Activated T-helper 17 cell treated with anti-CD3 and anti-CD28 coated beads, Interleukin-2, amount 50 U/mL, for 72 hours (primary cell): ENCODE measurements at regions not wholly inside any gene's neighbourhood (a gene's known extent, or its start where the extent isn't known, plus 50 kb on each side); places are given as distances from the start of the nearest gene placed in this dataset.

Experiments used
- ATAC-seq: fragments of 150-1000 bp; cut with Tn5 transposase; replicated peaks from 2 replicates; pipeline ENCODE4 v1.10.0; 2021; ENCODE audit warnings: mild to moderate bottlenecking, moderate library complexity
- H3K27ac Mint-ChIP-seq: one replicate; pipeline ENCODE4 v1.8.0; 2022; ENCODE audit warnings: mixed read lengths
- H3K27me3 Mint-ChIP-seq: one replicate; pipeline ENCODE4 v1.8.0; 2022; ENCODE audit warnings: mixed read lengths
- H3K36me3 Mint-ChIP-seq: one replicate; pipeline ENCODE4 v1.8.0; 2022; ENCODE audit warnings: low read depth, mild to moderate bottlenecking, mixed read lengths
- H3K4me1 Mint-ChIP-seq: one replicate; pipeline ENCODE4 v1.8.0; 2022; ENCODE audit warnings: mixed read lengths
- H3K4me3 Mint-ChIP-seq: one replicate; pipeline ENCODE4 v1.8.0; 2022; ENCODE audit warnings: mild to moderate bottlenecking, mixed read lengths
- H3K9me3 Mint-ChIP-seq: one replicate; pipeline ENCODE4 v1.8.0; 2022; ENCODE audit warnings: mixed read lengths

DNA sequence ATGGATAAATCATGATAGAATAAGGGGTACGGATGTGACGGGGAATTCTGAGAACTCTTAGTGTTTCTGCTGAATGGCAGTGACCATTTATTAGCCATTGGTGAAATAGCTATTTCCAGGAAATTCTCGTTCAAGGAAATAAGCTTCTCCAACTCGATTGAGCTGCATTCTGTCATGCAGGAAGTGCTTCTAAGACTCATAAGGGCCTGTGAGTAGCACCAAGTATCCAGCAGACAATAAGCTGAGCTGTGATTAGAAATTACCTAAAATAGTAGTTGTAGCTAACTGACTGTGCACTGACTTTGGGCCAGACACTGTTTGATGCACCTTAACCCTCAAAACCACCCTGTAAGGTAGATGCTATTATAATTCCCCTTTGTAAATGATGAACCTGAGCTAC lies 107.8 kb upstream of the IRX5 start:
- Mint-ChIP-seq H3K36me3 (no peaks in the 10 kb centered on the region), H3K27ac (no peak overlapping the region), H3K4me1 (no peaks in the 10 kb centered on the region), H3K4me3 (no peak overlapping the region), H3K9me3 (peaks cover 4% of the 10 kb centered on the region), H3K27me3 (peaks cover 3% of the 10 kb centered on the region)
- no peak for ATAC-seq

DNA sequence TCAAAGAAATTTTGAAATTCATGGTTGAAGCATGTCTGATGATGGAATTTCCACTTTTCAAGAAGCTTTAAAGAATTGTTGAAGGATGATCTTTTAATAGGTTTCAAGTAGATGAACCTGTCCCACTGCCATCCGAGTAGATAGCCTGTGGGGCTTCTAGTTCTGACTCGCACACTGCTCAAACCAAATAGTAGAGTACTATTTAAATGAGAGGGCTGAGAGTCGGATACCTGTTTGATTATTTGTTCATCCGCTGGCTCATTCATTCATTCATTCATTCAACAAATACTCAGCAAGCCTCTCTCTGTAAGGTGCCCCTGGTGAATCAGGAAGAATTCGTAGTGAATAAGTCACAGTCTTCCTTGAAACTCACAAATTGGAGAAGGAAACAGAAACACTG lies 108.2 kb upstream of the IRX5 start:
- ATAC-seq = no peak
- no peak overlapping the region for H3K4me3 Mint-ChIP-seq
- no peak overlapping the region for H3K27ac Mint-ChIP-seq
- peaks cover 7% of the 10 kb centered on the region for H3K27me3 Mint-ChIP-seq
- H3K36me3 Mint-ChIP-seq = no peaks in the 10 kb centered on the region
- no peaks in the 10 kb centered on the region for H3K4me1 Mint-ChIP-seq
- H3K9me3 Mint-ChIP-seq = peaks cover 4% of the 10 kb centered on the region

DNA sequence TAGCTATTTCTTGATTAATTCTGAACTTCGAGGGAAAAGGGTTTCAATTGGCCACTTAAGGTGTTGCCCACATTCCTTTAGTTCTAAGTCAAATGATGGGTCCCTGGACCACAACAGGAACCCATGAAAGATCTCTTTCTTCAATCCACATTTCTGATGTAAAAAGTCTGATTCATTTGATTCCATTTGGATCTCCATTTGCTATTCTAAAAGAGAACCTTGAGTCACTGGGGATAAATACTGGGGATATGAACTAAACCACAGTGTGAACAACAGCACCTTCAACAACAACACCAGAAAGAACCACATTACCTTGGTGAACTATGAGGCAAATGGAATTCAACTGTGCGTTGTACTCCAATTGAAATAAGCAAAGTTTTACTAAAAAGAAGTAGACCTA lies 108.9 kb upstream of the IRX5 start:
- Mint-ChIP-seq H3K27me3 (peaks cover 9% of the 10 kb centered on the region), H3K9me3 (no peaks in the 10 kb centered on the region), H3K36me3 (no peaks in the 10 kb centered on the region), H3K4me3 (no peak overlapping the region), H3K4me1 (no peaks in the 10 kb centered on the region), H3K27ac (no peak overlapping the region)
- ATAC-seq = no peak

DNA sequence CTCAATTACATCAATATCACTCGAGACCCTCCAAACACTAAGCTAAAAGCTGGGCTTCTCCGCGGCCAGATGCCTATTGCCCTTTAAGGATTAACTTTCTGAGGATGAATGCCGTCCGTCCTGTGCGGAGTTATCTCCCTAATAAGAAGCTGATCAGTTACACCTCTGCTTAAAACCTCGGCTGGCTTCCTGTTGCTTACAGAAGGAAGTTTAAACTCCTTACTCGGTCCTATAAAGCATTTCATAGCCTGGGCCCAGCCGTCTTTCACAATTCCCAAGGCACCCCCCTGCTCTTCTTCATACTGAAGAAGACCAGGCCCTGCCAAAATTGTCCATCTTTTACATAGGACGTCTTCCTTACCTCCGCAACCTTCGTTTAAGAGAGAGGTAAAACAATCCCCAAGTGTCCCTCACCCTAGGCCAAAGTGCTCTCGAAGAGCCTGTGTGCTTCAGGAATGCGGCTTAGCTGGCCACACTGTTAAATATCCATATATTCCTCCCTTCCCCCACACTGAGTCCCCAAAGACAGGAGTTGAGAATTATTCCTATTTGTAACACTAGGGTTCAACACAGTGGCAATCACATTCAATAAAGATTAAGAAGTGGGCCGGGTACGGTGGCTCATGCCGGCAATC lies 112.6 kb upstream of the IRX5 start:
- Mint-ChIP-seq H3K36me3 (no peaks in the 10 kb centered on the region), H3K27ac (no peak overlapping the region), H3K9me3 (no peaks in the 10 kb centered on the region), H3K27me3 (peaks cover 9% of the 10 kb centered on the region), H3K4me1 (no peaks in the 10 kb centered on the region), H3K4me3 (no peak overlapping the region)
- ATAC-seq = no peak

DNA sequence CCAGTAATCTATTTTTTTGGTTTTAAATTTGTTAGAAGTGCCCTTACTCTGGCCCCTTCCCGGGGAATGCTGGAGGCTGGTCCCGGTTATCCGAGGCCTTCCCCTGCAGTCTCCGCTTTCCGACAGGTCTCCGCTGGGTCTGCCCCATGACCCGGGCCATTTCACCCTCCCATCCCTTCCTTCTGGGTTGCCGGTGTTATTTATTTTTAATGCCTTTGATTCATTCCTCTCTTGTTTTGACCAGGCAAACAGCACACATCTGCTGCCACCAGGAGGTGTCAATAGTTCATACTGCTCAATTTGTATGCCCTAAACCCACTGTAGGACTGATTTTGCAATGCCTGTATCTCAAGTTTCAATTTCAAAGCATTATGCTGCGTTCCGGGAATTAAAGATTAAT lies 113.2 kb upstream of the IRX5 start:
- no peaks in the 10 kb centered on the region for H3K36me3 Mint-ChIP-seq
- no peak overlapping the region for H3K27ac Mint-ChIP-seq

DNA sequence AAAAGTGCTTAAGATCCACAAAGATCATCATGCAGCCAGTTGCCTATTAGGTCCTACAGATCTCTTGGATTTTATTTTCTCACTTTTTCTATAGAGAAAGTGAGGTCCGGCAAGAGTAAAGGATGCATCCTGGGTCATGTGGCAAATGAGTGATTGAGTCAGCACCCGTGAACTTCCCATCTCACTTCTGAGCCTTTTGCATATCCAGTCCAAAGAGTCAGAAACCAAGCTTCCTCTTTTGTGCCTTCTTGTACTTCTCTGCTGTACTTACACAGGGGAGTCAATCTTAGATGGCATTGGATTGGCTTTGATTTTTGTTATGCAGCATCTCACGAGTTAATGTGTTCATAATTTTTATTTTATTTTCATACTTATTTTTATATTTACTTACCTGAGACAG lies 114.2 kb upstream of the IRX5 start:
- no peak for ATAC-seq
- Mint-ChIP-seq H3K4me3 (no peak overlapping the region), H3K27me3 (peaks cover 12% of the 10 kb centered on the region), H3K4me1 (no peaks in the 10 kb centered on the region), H3K27ac (no peak overlapping the region), H3K36me3 (no peaks in the 10 kb centered on the region), H3K9me3 (no peaks in the 10 kb centered on the region)

More for the DNA sequence above, 113.2 kb upstream of the IRX5 start:
- no peak overlapping the region for H3K4me3 Mint-ChIP-seq
- peaks cover 12% of the 10 kb centered on the region for H3K27me3 Mint-ChIP-seq
- no peaks in the 10 kb centered on the region for H3K4me1 Mint-ChIP-seq
- ATAC-seq = no peak
- no peaks in the 10 kb centered on the region for H3K9me3 Mint-ChIP-seq

DNA sequence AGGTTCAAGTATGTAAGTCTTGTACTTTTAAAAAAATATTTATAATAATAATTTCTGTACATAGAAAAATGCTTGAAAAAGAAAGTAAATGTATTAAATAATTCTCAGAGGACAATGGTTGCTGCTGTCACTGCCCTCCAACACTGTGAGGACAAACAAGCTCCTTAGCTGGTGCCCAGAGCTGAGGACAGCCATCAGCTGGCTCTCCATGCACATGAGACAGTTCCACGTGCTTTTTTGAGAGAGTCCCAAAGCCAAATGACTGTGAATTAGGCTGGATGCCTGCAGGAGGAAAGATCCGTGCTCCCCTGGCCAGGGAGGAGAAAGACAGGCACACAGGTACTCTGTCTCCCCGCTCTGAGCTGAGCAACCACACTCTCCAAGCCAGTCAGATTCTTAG lies 115.5 kb upstream of the IRX5 start:
- no peak overlapping the region for H3K4me3 Mint-ChIP-seq
- H3K4me1 Mint-ChIP-seq = no peaks in the 10 kb centered on the region
- peaks cover 12% of the 10 kb centered on the region for H3K27me3 Mint-ChIP-seq
- no peaks in the 10 kb centered on the region for H3K9me3 Mint-ChIP-seq
- H3K27ac Mint-ChIP-seq = no peak overlapping the region
- H3K36me3 Mint-ChIP-seq = no peaks in the 10 kb centered on the region
- no peak for ATAC-seq

DNA sequence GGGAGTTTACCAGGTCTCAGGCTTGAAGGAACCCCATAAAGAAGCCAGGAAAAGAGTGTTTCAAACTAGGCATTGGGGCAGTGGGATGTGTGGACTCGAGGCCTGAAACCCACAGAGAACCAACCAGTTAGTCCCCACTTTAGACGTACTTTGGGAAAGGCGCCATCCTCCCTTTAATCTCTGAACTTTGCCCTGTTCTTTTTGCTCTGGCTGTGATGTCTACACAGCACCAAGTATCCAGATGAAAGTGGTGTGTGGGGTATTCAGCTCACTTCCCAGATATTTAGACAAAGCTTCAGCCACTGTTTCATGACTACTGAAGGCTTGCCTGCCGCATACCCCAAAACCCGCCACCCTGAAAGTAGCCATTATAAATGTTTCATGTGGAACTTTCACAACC lies 116.9 kb upstream of the IRX5 start:
- no peaks in the 10 kb centered on the region for H3K4me1 Mint-ChIP-seq
- no peak for ATAC-seq
- no peaks in the 10 kb centered on the region for H3K36me3 Mint-ChIP-seq
- H3K9me3 Mint-ChIP-seq = no peaks in the 10 kb centered on the region
- H3K4me3 Mint-ChIP-seq = no peak overlapping the region
- H3K27me3 Mint-ChIP-seq = peaks cover 12% of the 10 kb centered on the region
- no peak overlapping the region for H3K27ac Mint-ChIP-seq

DNA sequence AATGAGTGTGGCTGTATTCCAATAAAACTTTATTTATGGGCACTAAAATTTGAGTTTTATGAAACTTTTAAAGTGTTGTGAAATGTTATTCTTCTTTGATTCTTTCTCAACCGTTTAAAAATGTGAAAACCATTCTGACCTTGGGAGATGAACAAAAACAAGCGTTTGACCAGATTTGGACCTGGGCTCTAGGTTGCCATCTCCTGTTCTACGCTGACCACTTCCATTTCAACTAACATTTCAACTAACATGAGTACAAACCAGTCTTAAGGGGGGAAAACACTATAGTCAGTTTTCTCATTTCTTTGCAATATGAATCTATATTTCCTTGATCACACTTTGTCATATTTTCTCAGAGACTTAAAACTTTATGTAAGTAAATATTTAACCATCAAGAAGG lies 118.4 kb upstream of the IRX5 start:
- Mint-ChIP-seq H3K27me3 (peaks cover 4% of the 10 kb centered on the region), H3K36me3 (no peaks in the 10 kb centered on the region), H3K27ac (no peak overlapping the region), H3K4me1 (no peaks in the 10 kb centered on the region), H3K4me3 (no peak overlapping the region), H3K9me3 (no peaks in the 10 kb centered on the region)
- ATAC-seq = no peak

DNA sequence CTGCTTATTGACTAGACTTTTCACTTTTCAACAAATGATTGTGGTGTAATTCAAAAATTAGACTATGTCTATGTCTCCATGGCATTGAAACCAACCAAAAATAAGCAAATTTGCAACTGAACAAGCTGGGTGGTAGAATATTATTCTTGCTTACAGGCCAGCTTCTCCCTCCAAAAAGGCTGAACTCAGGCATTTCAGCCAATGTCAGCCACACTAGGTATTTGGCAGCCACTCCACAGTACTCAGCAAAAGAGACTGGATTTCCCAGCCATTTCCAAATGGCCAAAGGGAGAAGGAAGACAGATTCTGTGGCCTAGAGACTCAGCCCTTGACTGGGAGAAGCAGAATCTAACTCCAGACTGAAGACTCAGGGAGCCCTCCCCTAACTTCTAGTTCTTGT lies 121.8 kb upstream of the IRX5 start:
- Mint-ChIP-seq H3K27ac (no peak overlapping the region), H3K4me3 (no peak overlapping the region), H3K27me3 (peaks cover 7% of the 10 kb centered on the region), H3K36me3 (no peaks in the 10 kb centered on the region), H3K9me3 (no peaks in the 10 kb centered on the region), H3K4me1 (no peaks in the 10 kb centered on the region)
- no peak for ATAC-seq

DNA sequence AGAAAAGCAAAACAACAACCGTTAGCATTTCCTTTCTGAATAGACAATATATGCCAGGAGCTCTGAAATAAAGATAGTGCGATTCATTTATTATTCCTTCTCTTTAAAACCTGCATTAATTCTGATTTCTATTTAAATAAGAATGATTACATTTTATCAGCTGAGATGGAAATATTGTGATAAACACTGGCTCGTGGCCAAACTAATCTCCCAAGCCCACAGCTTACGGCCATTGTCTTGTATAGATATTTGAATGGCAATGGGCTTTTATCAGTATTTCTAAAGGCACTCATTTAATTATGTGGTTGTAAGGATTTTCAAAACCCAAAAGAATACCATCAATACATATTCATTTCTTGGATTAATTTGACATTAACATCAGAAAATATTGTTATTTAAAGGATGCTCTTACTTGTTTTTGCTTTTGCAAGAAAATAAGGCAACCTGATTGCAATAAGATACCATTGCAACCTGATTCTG lies 123.7 kb upstream of the IRX5 start:
- Mint-ChIP-seq H3K27me3 (peaks cover 7% of the 10 kb centered on the region), H3K27ac (no peak overlapping the region), H3K4me3 (no peak overlapping the region), H3K36me3 (no peaks in the 10 kb centered on the region), H3K4me1 (no peaks in the 10 kb centered on the region), H3K9me3 (peaks cover 5% of the 10 kb centered on the region)
- ATAC-seq = no peak

DNA sequence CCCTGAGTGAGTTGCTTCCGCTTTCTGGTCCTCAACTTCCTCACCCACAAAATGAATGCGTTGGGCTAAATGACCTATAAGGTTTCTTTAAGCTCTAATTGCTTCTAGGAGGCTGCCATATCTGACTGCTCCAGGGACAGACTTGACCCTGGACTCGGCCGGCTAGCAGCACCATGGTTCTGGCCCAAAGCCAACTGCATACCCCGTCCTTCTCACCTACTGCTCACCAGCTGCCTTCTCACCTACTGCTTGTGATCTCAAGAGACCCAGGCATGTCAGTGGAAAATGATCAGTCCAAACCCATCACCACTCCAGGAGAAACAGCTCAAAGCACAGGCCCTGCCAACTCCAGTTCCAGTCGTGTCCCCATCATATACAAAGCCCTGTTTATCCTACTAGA lies 124.3 kb upstream of the IRX5 start:
- Mint-ChIP-seq H3K27ac (no peak overlapping the region), H3K36me3 (no peaks in the 10 kb centered on the region), H3K27me3 (peaks cover 7% of the 10 kb centered on the region), H3K4me1 (no peaks in the 10 kb centered on the region), H3K4me3 (no peak overlapping the region), H3K9me3 (peaks cover 5% of the 10 kb centered on the region)
- no peak for ATAC-seq

DNA sequence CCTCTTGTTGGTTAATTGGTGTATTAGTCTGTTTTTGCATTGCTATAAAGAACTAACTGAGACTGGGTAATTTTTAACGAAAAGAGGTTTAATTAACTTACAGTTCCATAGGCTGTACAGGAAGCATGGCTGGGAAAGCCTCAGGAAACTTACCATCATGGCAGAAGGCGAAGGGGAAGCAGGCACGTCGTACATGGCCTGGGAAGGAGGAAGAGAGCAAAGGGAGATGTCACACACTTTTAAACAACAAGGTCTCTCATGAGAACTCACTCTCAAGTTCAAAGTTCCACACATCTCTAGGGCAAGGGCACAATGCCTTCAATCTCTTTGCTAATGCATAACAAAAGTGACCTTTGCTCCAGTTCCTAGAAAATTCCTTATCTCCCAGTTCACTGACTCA lies 125.0 kb upstream of the IRX5 start:
- Mint-ChIP-seq H3K27ac (no peak overlapping the region), H3K9me3 (peaks cover 5% of the 10 kb centered on the region), H3K4me1 (no peaks in the 10 kb centered on the region), H3K4me3 (no peak overlapping the region), H3K27me3 (peaks cover 7% of the 10 kb centered on the region), H3K36me3 (no peaks in the 10 kb centered on the region)
- ATAC-seq = no peak

DNA sequence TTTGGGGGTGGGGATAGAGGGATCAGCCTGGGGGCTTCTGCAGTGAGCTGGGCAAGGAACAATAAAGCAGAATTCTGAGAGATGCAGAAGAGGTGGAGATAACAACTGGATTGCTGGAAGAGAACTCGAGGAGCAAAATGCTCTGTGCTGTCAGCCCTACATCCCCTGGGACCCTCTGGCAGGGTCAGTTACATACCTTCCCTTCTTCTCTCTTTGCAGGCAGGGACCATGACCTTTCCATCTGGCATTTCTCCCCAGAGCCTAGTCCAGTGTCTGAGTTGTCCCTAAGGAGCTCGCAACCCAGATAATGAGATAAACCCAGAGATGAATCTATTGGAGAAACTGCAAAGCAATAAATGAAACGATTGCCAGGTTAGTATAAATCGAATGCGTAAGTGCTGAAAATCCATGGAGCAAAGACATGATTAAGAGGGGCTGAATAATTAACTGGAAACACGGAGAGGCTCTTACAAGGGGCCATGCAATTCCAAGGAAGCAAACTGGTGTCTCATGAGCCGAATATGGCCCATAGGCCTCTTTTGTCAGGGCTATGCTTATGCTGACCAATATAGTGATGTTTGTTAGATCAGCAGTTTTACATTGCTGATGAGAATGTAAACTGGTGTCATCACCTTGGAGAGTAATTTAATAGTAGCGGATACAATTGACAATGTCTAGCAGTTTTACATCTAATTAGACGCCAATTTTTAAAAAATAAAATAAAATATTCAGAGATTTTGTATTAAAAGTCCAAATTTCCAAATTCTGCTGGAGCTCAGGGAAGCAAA lies 129.4 kb upstream of the IRX5 start:
- Mint-ChIP-seq H3K4me3 (no peak overlapping the region), H3K4me1 (no peaks in the 10 kb centered on the region), H3K36me3 (no peaks in the 10 kb centered on the region), H3K27me3 (peaks cover 4% of the 10 kb centered on the region), H3K9me3 (peaks cover 15% of the 10 kb centered on the region), H3K27ac (no peak overlapping the region)
- ATAC-seq = no peak

DNA sequence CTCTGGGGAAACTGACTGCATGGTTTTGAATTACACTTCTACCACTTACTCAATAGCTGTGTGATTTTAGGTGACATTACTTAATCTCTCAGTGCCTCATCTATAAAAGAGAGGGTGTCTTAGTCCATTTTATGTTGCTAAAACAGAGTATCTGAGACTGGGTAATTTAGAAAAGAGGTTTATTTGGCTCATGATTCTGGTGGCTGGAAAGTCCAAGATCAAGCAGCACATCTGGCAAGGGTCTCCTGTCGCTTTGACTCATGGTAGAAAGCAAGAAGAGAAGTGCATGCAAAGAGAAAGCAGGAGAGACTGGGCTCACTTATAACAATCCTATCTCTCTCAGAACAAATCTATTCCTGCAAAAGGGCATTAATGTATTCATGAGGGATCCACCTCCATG lies 132.4 kb upstream of the IRX5 start:
- Mint-ChIP-seq H3K4me1 (no peaks in the 10 kb centered on the region), H3K27ac (no peak overlapping the region), H3K4me3 (no peak overlapping the region), H3K36me3 (no peaks in the 10 kb centered on the region), H3K9me3 (peaks cover 15% of the 10 kb centered on the region), H3K27me3 (peaks cover 4% of the 10 kb centered on the region)
- no peak for ATAC-seq
